Liver (tissue), 8 donors: ENCODE measurements at regions not wholly inside any gene's neighbourhood (a gene's known extent, or its start where the extent isn't known, plus 50 kb on each side); places are given as distances from the start of the nearest gene placed in this dataset.
"Not testable (repeated sequence)": the region's sequence is repeated elsewhere in the genome, so short reads cannot be mapped to it uniquely, and the experiment has no call there.

Source experiments
- DNase-seq: peaks from one replicate; pipeline ENCODE4 v3.0.0-alpha.2; 2017; ENCODE audit warnings: low spot score
- H3K27ac ChIP-seq, 2 donors: one replicate each; pipeline ENCODE4 v1.7.0; 2013; ENCODE audit warnings: inconsistent platforms in 2 of 2, low read length in 2 of 2, control low read depth in 1 of 2, low read depth in 1 of 2, mild to moderate bottlenecking in 1 of 2
- H3K27me3 ChIP-seq, 4 donors: one replicate each; pipeline versions ENCODE4 v1.6.1 to v1.7.0; 2013; ENCODE audit warnings: low read length in 3 of 4, inconsistent platforms in 1 of 4, mild to moderate bottlenecking in 1 of 4, moderate library complexity in 1 of 4; ENCODE audit not compliant: control insufficient read depth in 4 of 4, insufficient read depth in 4 of 4
- H3K36me3 ChIP-seq, 4 donors: one replicate each; pipeline versions ENCODE4 v1.6.1 to v1.7.0; 2013; ENCODE audit warnings: low read length in 3 of 4, mild to moderate bottlenecking in 3 of 4, low read depth in 1 of 4, moderate library complexity in 1 of 4; ENCODE audit not compliant: control insufficient read depth in 4 of 4, insufficient read depth in 3 of 4
- H3K4me1 ChIP-seq, 4 donors: one replicate each; pipeline versions ENCODE4 v1.6.1 to v1.7.0; 2013; ENCODE audit warnings: low read length in 3 of 4, mild to moderate bottlenecking in 3 of 4, moderate library complexity in 1 of 4; ENCODE audit not compliant: control insufficient read depth in 4 of 4, insufficient read depth in 4 of 4
- H3K4me3 ChIP-seq, 3 donors: one replicate each; pipeline versions ENCODE4 v1.6.1 to v1.7.0; 2013; ENCODE audit warnings: low read length in 3 of 3, control low read depth in 1 of 3, low read depth in 1 of 3, mild to moderate bottlenecking in 1 of 3
- H3K9ac ChIP-seq, 2 donors: one replicate each; pipeline ENCODE4 v1.7.0; 2013; ENCODE audit warnings: low read length in 2 of 2, mild to moderate bottlenecking in 2 of 2, moderate library complexity in 2 of 2, control low read depth in 1 of 2, low read depth in 1 of 2
- H3K9me3 ChIP-seq, 4 donors: one replicate each; pipeline versions ENCODE4 v1.6.1 to v1.7.0; 2013; ENCODE audit warnings: low read length in 3 of 4; ENCODE audit not compliant: control insufficient read depth in 4 of 4
- ATF3 ChIP-seq: IDR thresholded peaks from 2 replicates; pipeline ENCODE4 v1.6.1; 2016; ENCODE audit warnings: antibody characterized with exemption
- CTCF ChIP-seq: fragments of 150-350 bp; IDR thresholded peaks from 2 replicates; pipeline ENCODE4 v1.5.1; 2017; ENCODE audit warnings: improper control_type of control experiment, low read depth, low read length; ENCODE audit not compliant: missing input control
- EGR1 ChIP-seq, 2 donors: IDR thresholded peaks; 2 replicates each; pipeline ENCODE4 v1.6.1; 2016 to 2018; ENCODE audit warnings: antibody characterized with exemption in 2 of 2, low read depth in 2 of 2
- FOXA1 ChIP-seq: IDR thresholded peaks from 2 replicates; pipeline ENCODE4 v1.6.1; 2016; ENCODE audit warnings: antibody characterized with exemption
- FOXA2 ChIP-seq: IDR thresholded peaks from 2 replicates; pipeline ENCODE4 v1.6.1; 2016; ENCODE audit warnings: antibody characterized with exemption
- GABPA ChIP-seq, 2 donors: IDR thresholded peaks in 1 of 2; conservative IDR thresholded peaks in 1 of 2; 2 replicates each; pipeline ENCODE4 v1.6.1; 2016; ENCODE audit warnings: antibody characterized with exemption in 2 of 2, mild to moderate bottlenecking in 1 of 2, moderate library complexity in 1 of 2
- HNF4A ChIP-seq, 2 donors: conservative IDR thresholded peaks; 2 replicates each; pipeline ENCODE4 v1.6.1; 2016; ENCODE audit warnings: antibody characterized with exemption in 2 of 2, mild to moderate bottlenecking in 2 of 2
- JUND ChIP-seq, 2 donors: IDR thresholded peaks; 2 replicates each; pipeline ENCODE4 v1.6.1; 2016; ENCODE audit warnings: antibody characterized with exemption in 2 of 2
- MAX ChIP-seq: IDR thresholded peaks from 2 replicates; pipeline ENCODE4 v1.6.1; 2016; ENCODE audit warnings: antibody characterized with exemption
- REST ChIP-seq: IDR thresholded peaks from 2 replicates; pipeline ENCODE4 v1.6.1; 2016; ENCODE audit warnings: antibody characterized with exemption, mild to moderate bottlenecking
- RXRA ChIP-seq, 2 donors: IDR thresholded peaks; 2 replicates each; pipeline ENCODE4 v1.6.1; 2017 to 2018; ENCODE audit warnings: antibody characterized with exemption in 2 of 2, mild to moderate bottlenecking in 1 of 2
- SP1 ChIP-seq: IDR thresholded peaks from 2 replicates; pipeline ENCODE4 v1.6.1; 2018; ENCODE audit warnings: antibody characterized with exemption, mild to moderate bottlenecking
- YY1 ChIP-seq: IDR thresholded peaks from 2 replicates; pipeline ENCODE4 v1.6.1; 2016; ENCODE audit warnings: antibody characterized with exemption, mild to moderate bottlenecking
- WGBS: extraction: QIAGEN DNeasy Blood & Tissue Kit; methylation state at CpG from one replicate; pipeline ENCODE4 v1.1.7; 2013; 5-methylcytosine and 5-hydroxymethylcytosine counted together
- TF ChIP-seq, protein P1 (sequence below): IDR thresholded peaks from 2 replicates; pipeline ENCODE4 v1.6.1; 2016; ENCODE audit warnings: antibody characterized with exemption
- donor health status: healthy.
- donor health status: healthy.
- donor health status: healthy.
- donor health status: healthy.
- donor health status: healthy.

DNA sequence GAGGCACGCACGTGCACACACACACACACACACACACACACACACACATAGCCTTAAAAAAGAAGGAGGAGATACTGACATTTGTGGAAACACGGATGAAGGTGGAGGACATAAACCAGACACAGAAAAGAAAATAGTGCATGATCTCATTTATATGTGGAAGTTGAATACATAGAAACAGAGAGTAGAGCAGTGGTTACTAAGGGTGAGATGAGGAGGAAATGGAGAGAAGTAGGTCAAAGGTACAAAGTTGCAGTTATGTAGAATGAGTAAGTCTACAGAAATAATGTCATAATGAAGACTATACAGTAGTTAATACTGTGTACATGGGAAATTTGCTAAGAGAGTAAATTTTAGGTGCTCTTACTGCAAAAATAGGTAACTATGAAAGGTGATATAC lies 412.2 kb upstream of the CDH9 start:
- Histone ChIP-seq H3K9ac (no peak overlapping the region), H3K27me3 (no peaks in the 10 kb centered on the region), H3K4me1 (no peaks in the 10 kb centered on the region), H3K36me3 (no peaks in the 10 kb centered on the region), H3K4me3 (no peak overlapping the region), H3K27ac (no peak overlapping the region), H3K9me3 (peaks cover 0 to 6% (median 0%) of the 10 kb centered on the region in 4 donors)
- DNase-seq = no peak
- 77% methylated on average over 3 of the region's 3 CpGs for WGBS
- TF ChIP-seq HNF4A (conservative IDR thresholded peaks at IDR 0.05) (no peak), CTCF (no peak), MAX (no peak), EGR1 (IDR thresholded peaks at IDR 0.05; ENCODE audit: low read depth in 2 of 2) (no peak), FOXA2 (no peak), GABPA (IDR thresholded peaks at IDR 0.05 in 1 of 2, conservative IDR thresholded peaks at IDR 0.05 in 1 of 2) (no peak), RXRA (IDR thresholded peaks at IDR 0.05) (no peak)

DNA sequence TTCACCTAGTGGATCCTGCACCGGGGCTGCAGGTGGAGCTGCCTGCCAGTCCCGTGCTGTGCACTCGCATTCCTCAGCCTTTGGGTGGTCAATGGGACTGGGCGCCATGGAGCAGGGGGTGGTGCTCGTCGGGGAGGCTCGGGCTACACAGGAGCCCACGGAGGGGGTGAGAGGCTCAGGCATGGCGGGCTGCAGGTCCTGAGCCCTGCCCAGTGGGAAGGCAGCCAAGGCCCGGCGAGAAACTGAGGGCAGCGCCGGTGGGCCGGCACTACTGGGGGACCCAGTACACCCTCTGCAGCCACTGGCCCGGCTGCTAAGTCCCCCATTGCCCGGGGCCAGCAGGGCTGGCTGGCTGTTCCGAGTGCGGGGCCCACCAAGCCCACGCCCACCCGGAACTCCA lies 401.0 kb upstream of the CDH9 start:
- not testable (repeated sequence) for H3K9ac ChIP-seq, H3K4me3 ChIP-seq, H3K27me3 ChIP-seq, H3K36me3 ChIP-seq, H3K27ac ChIP-seq, DNase-seq, H3K9me3 ChIP-seq, H3K4me1 ChIP-seq
- WGBS = 90% methylated on average over 20 of the region's 20 CpGs

DNA sequence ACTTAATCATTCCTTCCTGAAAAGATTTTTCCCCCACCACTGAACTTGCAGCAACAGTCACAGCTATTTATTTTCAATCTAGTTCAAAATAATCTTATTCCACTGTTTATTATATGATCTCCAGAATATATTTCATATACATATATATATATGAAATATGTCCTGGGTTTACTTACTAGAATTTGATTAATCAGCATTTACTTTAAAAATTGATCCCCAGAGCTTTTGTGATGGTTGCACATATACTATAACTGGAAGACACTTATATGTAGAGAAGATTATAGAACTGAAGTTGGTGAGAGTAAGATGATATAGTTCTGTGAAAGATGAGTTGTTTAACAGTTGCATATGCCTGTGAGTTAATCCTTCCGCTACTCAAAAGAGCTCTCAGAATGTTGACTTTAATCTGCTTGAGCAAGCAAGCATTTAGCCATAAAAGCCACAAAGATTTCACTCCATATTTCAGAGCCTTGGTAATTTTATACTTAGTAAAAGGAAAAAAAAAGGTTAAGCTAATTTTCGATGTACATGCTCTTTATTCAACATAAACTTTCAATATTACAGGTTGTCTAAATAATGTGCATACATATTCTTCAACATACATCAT lies 399.3 kb upstream of the CDH9 start:
- H3K27me3 ChIP-seq = no peaks in the 10 kb centered on the region
- 73% methylated on average over 2 of the region's 2 CpGs for WGBS
- no peak for DNase-seq
- TF ChIP-seq MAX (no peak), RXRA (IDR thresholded peaks at IDR 0.05) (no peak), YY1 (no peak), FOXA2 (no peak), REST (no peak), JUND (IDR thresholded peaks at IDR 0.05) (no peak), CTCF (no peak), EGR1 (IDR thresholded peaks at IDR 0.05; ENCODE audit: low read depth in 2 of 2) (no peak), FOXA1 (no peak), HNF4A (conservative IDR thresholded peaks at IDR 0.05) (no peak), SP1 (no peak), ATF3 (no peak)
- TF ChIP-seq, protein P1, sequence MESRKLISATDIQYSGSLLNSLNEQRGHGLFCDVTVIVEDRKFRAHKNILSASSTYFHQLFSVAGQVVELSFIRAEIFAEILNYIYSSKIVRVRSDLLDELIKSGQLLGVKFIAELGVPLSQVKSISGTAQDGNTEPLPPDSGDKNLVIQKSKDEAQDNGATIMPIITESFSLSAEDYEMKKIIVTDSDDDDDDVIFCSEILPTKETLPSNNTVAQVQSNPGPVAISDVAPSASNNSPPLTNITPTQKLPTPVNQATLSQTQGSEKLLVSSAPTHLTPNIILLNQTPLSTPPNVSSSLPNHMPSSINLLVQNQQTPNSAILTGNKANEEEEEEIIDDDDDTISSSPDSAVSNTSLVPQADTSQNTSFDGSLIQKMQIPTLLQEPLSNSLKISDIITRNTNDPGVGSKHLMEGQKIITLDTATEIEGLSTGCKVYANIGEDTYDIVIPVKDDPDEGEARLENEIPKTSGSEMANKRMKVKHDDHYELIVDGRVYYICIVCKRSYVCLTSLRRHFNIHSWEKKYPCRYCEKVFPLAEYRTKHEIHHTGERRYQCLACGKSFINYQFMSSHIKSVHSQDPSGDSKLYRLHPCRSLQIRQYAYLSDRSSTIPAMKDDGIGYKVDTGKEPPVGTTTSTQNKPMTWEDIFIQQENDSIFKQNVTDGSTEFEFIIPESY = no peak
- H3K27ac ChIP-seq = no peak overlapping the region
- no peaks in the 10 kb centered on the region for H3K36me3 ChIP-seq
- no peaks in the 10 kb centered on the region for H3K9me3 ChIP-seq
- no peaks in the 10 kb centered on the region for H3K4me1 ChIP-seq
- H3K4me3 ChIP-seq = no peak overlapping the region
- H3K9ac ChIP-seq = no peak overlapping the region
